ENCODE measurements at regions not wholly inside any gene's neighbourhood (a gene's known extent, or its start where the extent isn't known, plus 50 kb on each side); places are given as distances from the start of the nearest gene placed in this dataset.
"Not testable (repeated sequence)": the region's sequence is repeated elsewhere in the genome, so short reads cannot be mapped to it uniquely, and the experiment has no call there.

GRCh38 chr10:85408388-85408787 lies 958.2 kb downstream of the GRID1 start:
- Histone ChIP-seq H3K27me3 (ENCODE audit: low read length) (no peaks in the 10 kb centered on the region), H3K27ac (ENCODE audit: low read depth, low read length) (no peak overlapping the region), H3K9ac (ENCODE audit: low read length) (no peak overlapping the region), H3K9me2 (replicated peaks; ENCODE audit: insufficient read depth, low read length) (no peaks in the 10 kb centered on the region), H3K79me2 (ENCODE audit: insufficient read depth, low read length) (no peaks in the 10 kb centered on the region), H2AFZ (ENCODE audit: low read depth, low read length, severe bottlenecking) (no peak overlapping the region), H3K4me2 (ENCODE audit: low read depth, low read length, poor library complexity, severe bottlenecking) (no peak overlapping the region), H3K36me3 (ENCODE audit: low read length) (no peaks in the 10 kb centered on the region), H3K4me3 (ENCODE audit: insufficient read depth, low read length, poor library complexity, severe bottlenecking) (no peak overlapping the region), H4K20me1 (ENCODE audit: low read depth, low read length) (no peaks in the 10 kb centered on the region), H3K9me3 (ENCODE audit: insufficient read depth, low read length) (no peaks in the 10 kb centered on the region), H3F3A (ENCODE audit: insufficient read depth) (no peaks in the 10 kb centered on the region)
- TF ChIP-seq EZH2phosphoT487 (conservative IDR thresholded peaks at IDR 0.05; ENCODE audit: low read length): no peak
- TF ChIP-seq CTCF (IDR thresholded peaks at IDR 0.05; ENCODE audit: insufficient read depth, low read length, poor library complexity, severe bottlenecking): no peak

DNA sequence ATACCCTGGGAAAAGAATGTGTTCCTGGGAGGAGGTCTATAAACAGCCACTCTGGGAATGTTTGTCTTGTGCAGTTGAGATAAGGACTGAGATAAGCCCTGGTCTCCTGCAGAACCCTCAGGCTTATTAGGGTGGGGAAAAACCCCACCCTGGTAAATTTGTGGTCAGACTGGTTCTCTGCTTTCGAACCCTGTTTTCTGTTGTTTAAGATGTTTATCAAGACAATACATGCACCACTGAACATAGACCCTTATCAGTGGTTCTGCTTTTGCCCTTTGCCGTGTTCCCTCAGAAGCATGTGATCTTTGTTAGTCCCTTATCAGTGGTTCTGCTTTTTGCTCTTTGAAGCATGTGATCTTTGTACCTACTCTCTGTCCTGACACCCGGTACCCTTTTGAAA lies 956.0 kb downstream of the GRID1 start:
- not testable (repeated sequence) for H3K27me3 ChIP-seq (ENCODE audit: low read length)

GRCh38 chr10:85413570-85413969 lies 953.0 kb downstream of the GRID1 start:
- Histone ChIP-seq H3K9me3 (ENCODE audit: insufficient read depth, low read length) (no peaks in the 10 kb centered on the region), H4K20me1 (ENCODE audit: low read depth, low read length) (no peaks in the 10 kb centered on the region), H3F3A (ENCODE audit: insufficient read depth) (no peaks in the 10 kb centered on the region), H3K4me2 (ENCODE audit: low read depth, low read length, poor library complexity, severe bottlenecking) (no peak overlapping the region), H3K27ac (ENCODE audit: low read depth, low read length) (no peak overlapping the region), H3K9ac (ENCODE audit: low read length) (no peak overlapping the region), H3K79me2 (ENCODE audit: insufficient read depth, low read length) (no peaks in the 10 kb centered on the region), H3K36me3 (ENCODE audit: low read length) (no peaks in the 10 kb centered on the region), H3K9me2 (replicated peaks; ENCODE audit: insufficient read depth, low read length) (no peaks in the 10 kb centered on the region), H3K4me3 (ENCODE audit: insufficient read depth, low read length, poor library complexity, severe bottlenecking) (no peak overlapping the region), H3K27me3 (ENCODE audit: low read length) (no peaks in the 10 kb centered on the region), H2AFZ (ENCODE audit: low read depth, low read length, severe bottlenecking) (no peak overlapping the region)
- TF ChIP-seq CTCF (IDR thresholded peaks at IDR 0.05; ENCODE audit: insufficient read depth, low read length, poor library complexity, severe bottlenecking): no peak
- TF ChIP-seq EZH2phosphoT487 (conservative IDR thresholded peaks at IDR 0.05; ENCODE audit: low read length): no peak

More for the DNA sequence above, 956.0 kb downstream of the GRID1 start:
- H3K9me3 ChIP-seq (ENCODE audit: insufficient read depth, low read length); H3K27ac ChIP-seq (ENCODE audit: low read depth, low read length); H2AFZ ChIP-seq (ENCODE audit: low read depth, low read length, severe bottlenecking); H3K36me3 ChIP-seq (ENCODE audit: low read length); H3K4me3 ChIP-seq (ENCODE audit: insufficient read depth, low read length, poor library complexity, severe bottlenecking); H3K4me2 ChIP-seq (ENCODE audit: low read depth, low read length, poor library complexity, severe bottlenecking); H4K20me1 ChIP-seq (ENCODE audit: low read depth, low read length); H3K9ac ChIP-seq (ENCODE audit: low read length); H3F3A ChIP-seq (ENCODE audit: insufficient read depth); H3K9me2 ChIP-seq (replicated peaks; ENCODE audit: insufficient read depth, low read length); H3K79me2 ChIP-seq (ENCODE audit: insufficient read depth, low read length): not testable (repeated sequence)

- Histone ChIP-seq H4K20me1 (ENCODE audit: low read depth, low read length) (no peaks in the 10 kb centered on the region), H3K4me3 (ENCODE audit: insufficient read depth, low read length, poor library complexity, severe bottlenecking) (no peak overlapping the region), H3K27ac (ENCODE audit: low read depth, low read length) (no peak overlapping the region), H3K9me2 (replicated peaks; ENCODE audit: insufficient read depth, low read length) (no peaks in the 10 kb centered on the region), H3K9ac (ENCODE audit: low read length) (no peak overlapping the region), H3F3A (ENCODE audit: insufficient read depth) (no peaks in the 10 kb centered on the region), H3K4me2 (ENCODE audit: low read depth, low read length, poor library complexity, severe bottlenecking) (no peak overlapping the region), H2AFZ (ENCODE audit: low read depth, low read length, severe bottlenecking) (no peak overlapping the region), H3K27me3 (ENCODE audit: low read length) (no peaks in the 10 kb centered on the region), H3K36me3 (ENCODE audit: low read length) (no peaks in the 10 kb centered on the region), H3K79me2 (ENCODE audit: insufficient read depth, low read length) (no peaks in the 10 kb centered on the region), H3K9me3 (ENCODE audit: insufficient read depth, low read length) (no peaks in the 10 kb centered on the region)
- TF ChIP-seq CTCF (IDR thresholded peaks at IDR 0.05; ENCODE audit: insufficient read depth, low read length, poor library complexity, severe bottlenecking) (no peak), EZH2phosphoT487 (conservative IDR thresholded peaks at IDR 0.05; ENCODE audit: low read length) (no peak)
These were observed 945.9 kb downstream of the GRID1 start for GRCh38 chr10:85420501-85421191.
